Islet of Langerhans (tissue), 1 donor: ENCODE measurements at regions not wholly inside any gene's neighbourhood (a gene's known extent, or its start where the extent isn't known, plus 50 kb on each side); places are given as distances from the start of the nearest gene placed in this dataset.

Source experiments
- FAIRE-seq: peaks from one replicate; lab custom pipeline; 2011; peaks lifted over from hg19 to GRCh38; lab: Jason Lieb, UNC

- FAIRE-seq = no peak
Observed at GRCh38 chr19:31160336-31160926, 188.8 kb downstream of the TSHZ3 start.

- no peak for FAIRE-seq
Observed at GRCh38 chr19:31154021-31154420, 195.2 kb downstream of the TSHZ3 start.

- no peak for FAIRE-seq
Observed at GRCh38 chr19:31152906-31153305, 196.3 kb downstream of the TSHZ3 start.

- no peak for FAIRE-seq
Observed at GRCh38 chr19:31149441-31149941, 199.7 kb downstream of the TSHZ3 start.

- no peak for FAIRE-seq
Observed at GRCh38 chr19:31148671-31149070, 200.6 kb downstream of the TSHZ3 start.

- FAIRE-seq = no peak
Observed at GRCh38 chr19:31147234-31147633, 202.0 kb downstream of the TSHZ3 start.

GRCh38 chr19:31146546-31147183, 202.6 kb downstream of the TSHZ3 start:
- no peak for FAIRE-seq

- FAIRE-seq = no peak
Observed at GRCh38 chr19:31146015-31146414, 203.2 kb downstream of the TSHZ3 start.

GRCh38 chr19:31145007-31145406, 204.2 kb downstream of the TSHZ3 start:
- no peak for FAIRE-seq

GRCh38 chr19:31144075-31144870, 205.0 kb downstream of the TSHZ3 start:
- FAIRE-seq = no peak

- FAIRE-seq = no peak
Observed at GRCh38 chr19:31141301-31141700, 207.9 kb downstream of the TSHZ3 start.

GRCh38 chr19:31140717-31141116, 208.5 kb downstream of the TSHZ3 start:
- FAIRE-seq = no peak

GRCh38 chr19:31139871-31140505, 209.2 kb downstream of the TSHZ3 start:
- no peak for FAIRE-seq

- FAIRE-seq = no peak
Observed at GRCh38 chr19:31138077-31138476, 211.2 kb downstream of the TSHZ3 start.

- FAIRE-seq = no peak
Observed at GRCh38 chr19:31135841-31136240, 213.4 kb downstream of the TSHZ3 start.

- no peak for FAIRE-seq
Observed at GRCh38 chr19:31132753-31133110, 216.5 kb downstream of the TSHZ3 start.

- no peak for FAIRE-seq
Observed at GRCh38 chr19:31128291-31128690, 220.9 kb downstream of the TSHZ3 start.

GRCh38 chr19:31127134-31127967, 221.9 kb downstream of the TSHZ3 start:
- FAIRE-seq = no peak

- FAIRE-seq = no peak
Observed at GRCh38 chr19:31126236-31126635, 223.0 kb downstream of the TSHZ3 start.

- no peak for FAIRE-seq
Observed at GRCh38 chr19:31125071-31125470, 224.2 kb downstream of the TSHZ3 start.

GRCh38 chr19:31121501-31121900, 227.7 kb downstream of the TSHZ3 start:
- no peak for FAIRE-seq

- no peak for FAIRE-seq
Observed at GRCh38 chr19:31120952-31121351, 228.3 kb downstream of the TSHZ3 start.
